Stimulated activated CD4-positive, alpha-beta T cell treated with anti-CD3 and anti-CD28 coated beads, Interleukin-4, amount 100 ng/mL, for 24 hours (primary cell): ENCODE measurements at regions not wholly inside any gene's neighbourhood (a gene's known extent, or its start where the extent isn't known, plus 50 kb on each side); places are given as distances from the start of the nearest gene placed in this dataset.

Experiments
- DNase-seq: peaks from one replicate; pipeline ENCODE4 v3.0.0-alpha.2; 2020

DNA sequence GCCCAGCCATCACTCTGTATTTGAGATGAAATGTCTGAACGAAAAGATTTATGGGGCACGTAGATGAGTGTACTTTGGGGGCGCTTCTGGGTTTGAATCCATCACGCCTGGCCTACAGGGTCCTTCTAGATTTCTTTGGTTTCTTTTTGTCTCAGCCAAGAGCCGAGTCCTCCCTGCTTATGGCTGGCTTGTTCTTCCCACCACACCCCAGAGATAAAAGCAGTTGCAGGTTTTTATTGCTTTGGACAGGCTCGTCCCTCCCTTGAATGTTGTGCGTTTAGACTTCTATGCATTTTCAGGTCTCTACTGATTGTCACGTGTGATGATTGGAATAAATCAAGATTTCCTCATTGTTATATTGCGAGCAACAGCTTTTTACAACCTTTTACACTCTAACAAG lies 104.8 kb upstream of the CHRNA7 start:
- no peak for DNase-seq

DNA sequence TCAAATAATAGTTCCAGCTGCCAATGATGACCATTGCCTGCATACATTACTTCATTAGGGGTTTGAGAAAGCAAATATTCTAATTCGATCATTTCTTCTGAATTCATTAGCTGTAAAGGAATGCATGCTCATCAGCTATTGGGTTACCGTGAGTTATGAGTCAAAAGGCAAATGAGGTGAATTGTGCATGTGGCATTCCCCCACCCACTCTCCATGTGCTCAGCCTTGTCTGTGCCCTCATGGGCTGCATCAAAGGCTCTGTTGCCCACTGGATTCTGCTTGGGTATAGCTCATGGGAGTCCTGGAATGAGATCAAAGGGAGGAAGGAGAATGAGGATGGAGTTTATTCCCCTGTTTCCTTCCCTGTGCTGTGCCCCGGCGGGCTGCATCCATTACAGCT lies 99.3 kb upstream of the CHRNA7 start:
- DNase-seq, result peak; percentile 54

DNA sequence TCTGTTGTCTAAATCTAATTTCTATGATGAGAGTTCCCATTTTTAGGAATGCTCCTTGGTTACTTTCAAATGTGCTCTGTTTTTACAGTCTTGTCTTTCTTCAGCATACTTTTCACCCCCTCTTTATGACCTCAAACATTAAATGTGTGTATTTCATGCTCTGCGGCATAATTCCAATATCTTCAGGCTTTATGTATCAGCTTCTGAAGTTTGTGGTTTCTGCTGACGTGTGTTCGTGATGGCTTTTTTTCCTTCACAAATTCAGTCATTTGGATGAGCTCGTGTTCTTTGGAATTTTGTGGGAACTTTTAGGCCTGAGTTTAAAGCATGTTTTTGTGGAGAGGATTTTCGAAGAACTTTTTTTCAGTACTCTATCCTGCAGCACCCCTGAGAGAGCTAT lies 97.7 kb upstream of the CHRNA7 start:
- no peak for DNase-seq

DNA sequence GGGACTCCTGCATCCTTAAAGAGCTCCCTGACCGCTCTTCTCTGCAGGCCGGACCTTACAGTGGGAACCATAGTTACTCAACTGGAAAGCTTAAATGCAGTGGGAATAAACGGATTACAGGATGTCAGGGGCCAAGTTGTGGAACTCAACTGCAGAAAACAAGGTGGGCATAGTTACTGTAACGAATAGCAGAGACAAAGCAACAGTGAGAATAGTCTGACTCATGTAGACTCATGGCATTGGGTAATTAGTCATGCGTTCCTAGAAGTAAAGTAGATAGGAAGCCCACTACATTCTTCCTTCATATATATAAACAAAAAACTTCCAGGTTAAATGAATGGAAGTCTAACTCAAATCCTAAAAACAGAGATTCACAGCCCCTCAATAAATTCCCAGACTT lies 95.5 kb upstream of the CHRNA7 start:
- no peak for DNase-seq

DNA sequence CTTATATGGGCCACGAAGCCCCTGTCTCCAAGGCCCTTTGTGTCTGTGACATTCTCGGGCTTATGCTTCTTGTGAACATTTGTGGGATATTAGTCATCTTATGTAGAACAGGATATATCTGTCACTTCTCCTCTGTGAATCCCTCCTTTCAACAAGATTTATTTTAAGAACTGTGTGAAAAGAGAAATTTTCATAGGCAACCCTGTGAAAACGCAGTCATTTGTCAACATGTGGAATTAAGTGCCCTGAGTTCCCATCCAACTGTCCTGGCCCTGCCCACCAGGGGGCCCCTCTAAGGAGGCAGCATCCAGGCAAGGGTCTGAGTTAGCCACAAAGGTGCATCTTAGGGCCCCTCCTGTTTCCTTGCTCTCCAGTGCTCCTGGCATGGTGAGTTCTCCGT lies 76.8 kb upstream of the CHRNA7 start:
- no peak for DNase-seq

DNA sequence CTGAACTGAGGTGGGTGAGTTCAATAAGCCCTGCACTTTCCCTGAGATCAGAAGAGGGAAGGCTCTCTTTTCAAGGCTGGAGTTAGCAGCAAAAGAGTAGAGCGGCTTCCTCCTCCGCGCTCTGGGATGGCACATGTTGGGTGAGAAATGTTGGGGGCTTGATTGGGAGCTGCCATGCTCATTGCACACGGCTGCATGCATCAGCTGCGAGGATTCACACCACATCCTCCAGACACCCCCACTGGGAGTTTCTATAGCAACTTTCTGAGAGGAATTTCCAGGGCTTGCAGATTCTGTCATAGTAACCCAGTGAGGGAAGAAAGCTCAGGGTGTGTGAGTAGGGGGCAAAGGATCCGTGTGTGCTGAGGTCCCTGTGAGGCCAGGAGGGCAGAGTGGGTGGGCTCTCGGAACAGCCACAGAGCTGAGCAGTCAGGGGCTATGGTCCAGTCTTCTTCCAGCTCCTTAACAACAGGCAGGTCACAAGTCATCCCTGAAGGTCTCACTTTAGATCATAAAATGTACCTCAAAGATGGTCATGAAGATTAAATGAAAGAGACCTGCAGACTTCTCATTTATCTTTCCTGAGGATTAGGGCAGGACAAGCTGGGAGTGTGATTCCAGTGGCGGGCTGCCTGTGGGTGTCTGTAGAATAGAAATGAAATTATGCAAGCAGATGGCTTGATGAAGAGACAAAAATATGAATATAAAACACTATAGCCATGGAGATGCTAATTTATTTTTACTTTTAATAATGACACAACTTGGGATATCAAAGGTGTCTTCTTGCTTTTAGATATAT lies 75.7 kb upstream of the CHRNA7 start:
- no peak for DNase-seq

DNA sequence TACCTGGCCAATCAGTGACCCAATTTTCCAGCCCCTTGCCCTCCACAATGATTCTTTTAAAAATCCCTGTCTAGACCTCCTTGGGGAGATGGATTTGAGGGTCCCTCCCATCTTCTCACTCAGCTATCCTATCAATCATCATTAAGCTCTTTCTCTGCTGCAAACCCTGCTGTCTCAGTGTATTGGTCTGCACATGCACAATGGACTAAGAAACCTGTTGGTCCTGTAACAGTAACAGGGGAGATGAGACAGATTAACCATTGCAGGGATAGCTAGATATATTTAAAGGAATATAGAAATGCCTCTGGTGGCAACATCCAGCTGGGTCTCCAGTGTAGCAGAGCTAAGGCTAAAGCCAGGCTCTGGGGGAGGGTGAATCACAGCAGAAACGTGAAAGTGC lies 74.6 kb upstream of the CHRNA7 start:
- no peak for DNase-seq

DNA sequence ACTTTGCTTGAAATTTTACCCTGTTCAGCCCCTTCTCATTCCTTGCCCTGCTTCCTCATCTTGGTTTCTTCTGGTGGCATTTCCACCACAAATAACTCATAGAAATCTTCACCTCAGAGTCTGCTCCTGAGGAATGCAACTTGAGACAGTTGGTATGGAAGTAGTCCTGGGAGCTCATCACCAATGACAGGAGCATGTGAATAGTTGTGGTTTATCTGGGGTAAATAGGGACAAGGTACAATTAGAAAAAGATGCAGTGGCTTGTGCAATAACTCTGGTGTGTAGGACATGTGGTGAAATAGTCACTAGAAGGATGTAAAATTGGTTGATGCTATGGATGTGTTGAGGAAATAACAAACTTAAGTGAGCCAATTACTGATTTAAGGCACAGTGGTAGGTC lies 72.7 kb upstream of the CHRNA7 start:
- no peak for DNase-seq

DNA sequence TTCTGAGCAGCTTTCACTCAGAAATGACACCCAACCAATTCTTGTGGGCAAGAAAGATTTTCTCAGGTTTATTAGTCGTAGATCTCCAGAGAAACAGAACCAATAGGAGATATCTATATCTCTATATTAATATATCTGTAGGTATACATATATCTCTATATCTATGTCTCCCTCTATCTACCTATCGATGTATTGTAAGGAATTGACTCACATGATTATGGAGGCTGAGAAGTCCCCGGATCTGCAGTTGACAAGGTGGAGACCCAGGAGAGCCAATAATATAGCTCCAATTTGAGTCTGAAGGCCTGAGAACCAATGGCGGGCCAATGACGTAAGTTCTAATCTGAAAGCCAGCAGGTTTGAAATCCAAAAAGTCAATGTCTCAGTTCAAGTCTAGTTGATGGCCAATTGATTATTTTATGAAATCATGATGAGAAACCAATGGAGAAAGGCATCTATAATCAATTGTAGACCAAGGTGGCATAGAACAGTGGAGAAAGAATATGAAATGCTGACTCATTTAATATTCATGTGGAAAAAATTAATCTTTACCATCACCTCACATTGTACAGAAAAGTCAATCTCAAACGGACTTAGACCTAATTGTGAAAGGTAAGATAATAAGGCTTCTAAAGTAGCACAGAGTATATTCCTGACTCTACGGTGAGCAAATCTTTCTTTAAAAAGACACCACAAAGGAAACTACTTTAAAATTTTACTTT lies 65.6 kb upstream of the CHRNA7 start:
- DNase-seq, result no peak

DNA sequence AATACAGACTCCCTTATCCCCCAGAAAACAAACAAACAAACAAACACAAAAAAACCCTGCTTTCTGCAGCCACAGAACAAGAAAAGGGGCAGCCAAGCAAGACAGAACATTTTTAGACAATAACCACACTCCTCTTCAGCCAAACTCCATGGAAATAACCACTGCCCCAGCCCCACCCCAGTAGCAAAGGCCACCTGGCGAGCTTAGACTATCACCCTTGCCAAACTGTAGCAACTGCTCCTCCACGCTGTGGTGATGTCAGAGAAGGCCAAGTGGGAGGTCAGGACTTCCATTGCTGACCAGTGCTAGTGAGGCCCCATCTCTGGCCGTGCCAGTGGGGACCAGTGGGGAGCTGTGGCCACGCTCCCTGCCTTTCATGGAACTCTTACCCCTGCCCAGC lies 60.3 kb upstream of the CHRNA7 start:
- no peak for DNase-seq

DNA sequence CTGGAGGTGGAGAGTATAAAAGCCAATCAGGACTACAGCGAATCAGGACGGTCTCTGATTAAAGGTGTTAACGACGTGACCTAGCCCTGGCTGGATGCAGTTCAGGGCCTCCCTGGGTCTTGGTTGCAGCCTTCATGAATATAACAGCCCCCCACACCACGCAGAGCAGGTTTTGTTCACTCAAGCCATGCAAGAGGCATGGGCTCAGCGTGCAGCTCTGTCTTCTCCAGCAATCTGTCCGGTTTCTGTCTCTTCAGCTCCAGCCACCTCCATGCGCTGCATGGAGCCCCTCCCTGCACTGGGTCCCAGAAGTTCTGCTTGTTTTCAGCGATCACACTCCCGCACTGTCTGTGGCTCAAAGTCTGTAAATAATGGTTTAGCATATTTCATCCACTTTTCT lies 57.1 kb upstream of the CHRNA7 start:
- DNase-seq, result no peak

DNA sequence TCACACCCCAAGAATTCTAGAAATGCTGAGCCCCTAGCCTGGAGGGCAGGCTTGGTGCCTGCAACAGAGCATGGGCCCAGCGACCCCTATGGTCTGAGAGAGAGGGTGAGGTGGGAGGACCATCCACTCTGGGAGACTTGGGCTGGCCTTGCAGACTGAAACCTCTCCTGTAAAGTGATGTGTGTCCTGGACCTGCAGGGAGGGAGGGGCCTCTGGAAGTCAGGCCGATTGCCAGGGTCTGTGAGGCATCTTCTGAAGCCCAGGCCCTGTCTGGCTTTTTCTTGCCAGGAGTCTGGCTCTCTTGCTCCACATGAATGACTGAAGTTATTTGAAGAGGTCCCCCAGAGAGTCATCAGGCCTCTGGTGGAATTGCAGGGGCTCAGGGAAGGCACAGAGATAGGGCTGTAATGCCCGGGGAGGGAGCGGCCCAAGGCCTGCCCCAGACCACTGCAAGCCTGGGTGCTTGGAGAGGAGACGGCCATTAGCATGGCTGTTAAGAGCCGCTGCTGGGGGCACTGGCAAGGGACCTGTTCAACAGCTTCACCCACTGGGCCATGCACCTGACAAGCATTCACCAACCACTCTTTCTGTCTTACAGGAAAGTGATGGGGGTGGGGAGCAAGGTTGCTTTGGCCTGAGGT lies 56.0 kb upstream of the CHRNA7 start:
- no peak for DNase-seq

DNA sequence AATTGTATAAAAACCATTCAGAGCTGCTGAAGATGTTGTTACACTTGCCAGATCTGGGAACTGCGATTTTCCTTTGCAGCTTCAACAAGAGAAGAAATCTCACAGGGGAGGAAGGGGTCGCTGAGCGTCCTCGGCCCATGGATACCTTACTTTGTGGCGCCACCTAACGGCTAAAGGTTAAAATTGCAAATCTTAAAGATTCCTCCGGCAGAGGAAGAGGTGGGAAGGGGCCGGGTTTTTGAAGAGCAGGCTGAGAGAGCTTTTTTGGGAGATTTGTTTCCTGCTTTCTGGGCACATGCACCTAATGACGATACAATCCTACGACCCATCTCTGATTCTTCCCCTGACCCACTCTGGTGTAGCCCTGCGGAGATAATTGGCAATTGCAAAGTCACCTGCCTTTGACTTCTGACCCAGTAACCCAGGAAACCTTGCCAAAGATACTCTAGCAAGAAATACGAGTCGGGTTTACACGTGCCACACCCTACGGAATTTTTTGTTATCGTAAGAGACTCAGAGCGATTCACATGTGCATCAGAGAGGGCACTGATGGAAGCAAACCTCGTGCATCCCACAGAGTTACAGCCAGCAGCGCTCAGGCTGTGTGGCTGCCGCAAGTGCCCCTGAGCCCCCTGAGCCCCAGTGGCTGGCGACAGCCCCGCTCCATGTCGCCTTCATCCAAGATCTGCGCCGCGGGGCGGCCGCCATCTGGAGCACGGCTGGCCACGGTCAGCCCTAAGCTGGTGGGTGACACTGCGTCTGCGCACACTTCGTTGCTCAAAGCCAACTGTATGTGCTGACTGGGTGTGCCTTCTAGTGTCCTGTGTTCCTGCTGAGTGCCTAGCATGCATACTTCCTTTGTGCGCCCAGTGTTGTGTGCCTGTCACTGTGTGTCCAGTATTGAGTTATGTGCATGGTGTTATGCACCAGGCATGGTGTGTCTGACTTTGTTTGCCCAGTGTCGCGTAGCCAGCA lies 55.2 kb upstream of the CHRNA7 start:
- DNase-seq, result peak; percentile 41

DNA sequence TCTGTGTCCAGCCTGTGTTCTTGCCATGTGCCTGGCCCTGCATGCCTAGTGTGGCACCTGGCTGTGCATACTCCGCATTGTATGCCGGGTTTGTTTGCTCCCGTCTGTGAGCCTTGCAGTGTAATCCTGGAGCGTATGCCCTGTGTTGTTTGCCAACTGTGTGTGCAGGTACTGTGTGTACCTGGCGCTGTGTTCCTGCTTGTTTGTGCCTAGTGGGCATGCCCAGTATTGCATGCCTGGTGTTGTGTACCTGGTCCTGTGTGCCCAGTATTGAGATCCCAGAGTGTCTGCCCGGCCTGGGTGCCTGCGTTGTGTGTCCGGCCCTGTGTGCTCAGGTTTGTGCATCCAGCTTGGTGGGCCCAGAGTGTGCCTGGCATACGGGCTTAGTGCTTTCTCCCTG lies 54.5 kb upstream of the CHRNA7 start:
- no peak for DNase-seq

DNA sequence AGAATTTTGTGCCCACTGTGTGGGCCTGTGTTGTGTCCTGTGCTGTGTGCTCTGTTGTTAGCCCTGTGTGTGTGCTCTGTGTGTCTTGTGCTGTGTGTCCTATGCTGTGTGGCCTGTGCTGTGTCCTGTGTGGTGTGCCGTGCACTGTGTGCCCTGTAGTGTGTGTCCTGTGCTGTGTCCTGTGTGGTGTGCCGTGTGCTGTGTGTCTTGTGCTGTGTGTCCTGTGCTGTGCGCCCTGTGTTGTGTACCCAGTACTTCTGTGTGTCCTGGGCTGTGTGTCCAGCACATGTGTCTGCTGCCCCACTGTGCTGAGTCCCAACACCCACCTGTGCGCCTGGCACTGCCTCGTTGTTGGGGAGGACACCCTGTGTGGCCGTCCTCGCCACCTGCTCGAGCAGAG lies 53.2 kb upstream of the CHRNA7 start:
- no peak for DNase-seq

DNA sequence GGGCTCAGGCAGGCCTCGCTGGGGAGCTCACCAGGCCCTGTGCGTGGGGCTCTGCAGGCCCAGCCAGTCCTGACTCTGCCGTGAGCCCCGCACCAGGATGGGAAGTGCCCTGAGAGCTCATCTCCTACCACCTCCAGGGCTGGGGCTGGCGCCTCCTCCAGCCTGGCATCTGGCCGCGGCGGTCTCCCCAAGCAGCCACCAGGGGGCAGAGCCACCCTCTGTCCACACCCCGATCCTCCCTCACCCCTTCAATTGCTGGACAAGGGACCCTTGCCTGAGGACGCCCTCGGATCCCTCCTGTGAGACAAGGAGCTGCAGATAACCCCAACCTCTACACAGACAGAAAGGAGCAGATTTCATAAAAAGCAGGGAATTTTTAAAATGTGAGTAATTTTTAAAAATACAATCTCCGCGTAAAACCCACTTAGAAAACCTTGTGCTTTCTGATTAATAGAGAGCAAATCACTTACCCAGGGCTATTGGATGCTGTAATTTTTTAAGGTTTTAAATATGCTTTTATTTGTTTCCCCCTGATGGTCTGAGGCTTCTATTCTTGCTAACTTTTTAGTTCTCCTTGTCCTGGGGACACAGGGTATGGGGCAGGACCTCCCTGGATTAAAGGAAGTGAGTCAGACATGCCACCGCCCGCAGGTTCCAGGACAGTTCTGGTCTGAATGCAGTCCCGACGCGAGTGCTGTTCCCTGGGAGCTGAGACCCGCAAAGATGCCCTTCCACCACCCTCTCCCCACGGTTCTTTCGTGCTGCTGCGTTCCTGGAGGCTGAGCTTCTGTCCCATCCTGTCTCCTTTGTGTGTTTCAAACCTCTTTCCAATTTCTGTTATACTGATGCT lies 52.3 kb upstream of the CHRNA7 start:
- DNase-seq, result peak; percentile 51
